ENCODE measurements at regions not wholly inside any gene's neighbourhood (a gene's known extent, or its start where the extent isn't known, plus 50 kb on each side); places are given as distances from the start of the nearest gene placed in this dataset.

- TF ChIP-seq, protein P1, sequence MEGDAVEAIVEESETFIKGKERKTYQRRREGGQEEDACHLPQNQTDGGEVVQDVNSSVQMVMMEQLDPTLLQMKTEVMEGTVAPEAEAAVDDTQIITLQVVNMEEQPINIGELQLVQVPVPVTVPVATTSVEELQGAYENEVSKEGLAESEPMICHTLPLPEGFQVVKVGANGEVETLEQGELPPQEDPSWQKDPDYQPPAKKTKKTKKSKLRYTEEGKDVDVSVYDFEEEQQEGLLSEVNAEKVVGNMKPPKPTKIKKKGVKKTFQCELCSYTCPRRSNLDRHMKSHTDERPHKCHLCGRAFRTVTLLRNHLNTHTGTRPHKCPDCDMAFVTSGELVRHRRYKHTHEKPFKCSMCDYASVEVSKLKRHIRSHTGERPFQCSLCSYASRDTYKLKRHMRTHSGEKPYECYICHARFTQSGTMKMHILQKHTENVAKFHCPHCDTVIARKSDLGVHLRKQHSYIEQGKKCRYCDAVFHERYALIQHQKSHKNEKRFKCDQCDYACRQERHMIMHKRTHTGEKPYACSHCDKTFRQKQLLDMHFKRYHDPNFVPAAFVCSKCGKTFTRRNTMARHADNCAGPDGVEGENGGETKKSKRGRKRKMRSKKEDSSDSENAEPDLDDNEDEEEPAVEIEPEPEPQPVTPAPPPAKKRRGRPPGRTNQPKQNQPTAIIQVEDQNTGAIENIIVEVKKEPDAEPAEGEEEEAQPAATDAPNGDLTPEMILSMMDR (IDR thresholded peaks at IDR 0.05; ENCODE audit: low read depth, low read length, missing control alignments): no peak
- H3K4me3 ChIP-seq (ENCODE audit: low read depth, low read length): no peak overlapping the region
- no peak for DNase-seq (ENCODE audit: low read depth)
Observed at GRCh38 chr4:114163051-114163450, 183.6 kb upstream of the ARSJ start.

- TF ChIP-seq, protein P1 (IDR thresholded peaks at IDR 0.05; ENCODE audit: low read depth, low read length, missing control alignments): no peak
- no peak overlapping the region for H3K4me3 ChIP-seq (ENCODE audit: low read depth, low read length)
- no peak for DNase-seq (ENCODE audit: low read depth)
Observed at GRCh38 chr4:114173968-114174367, 194.5 kb upstream of the ARSJ start.

- H3K4me3 ChIP-seq (ENCODE audit: low read depth, low read length): no peak overlapping the region
- no peak for DNase-seq (ENCODE audit: low read depth)
- TF ChIP-seq, protein P1 (IDR thresholded peaks at IDR 0.05; ENCODE audit: low read depth, low read length, missing control alignments): no peak
Observed at GRCh38 chr4:114177628-114178027, 198.2 kb upstream of the ARSJ start.

DNA sequence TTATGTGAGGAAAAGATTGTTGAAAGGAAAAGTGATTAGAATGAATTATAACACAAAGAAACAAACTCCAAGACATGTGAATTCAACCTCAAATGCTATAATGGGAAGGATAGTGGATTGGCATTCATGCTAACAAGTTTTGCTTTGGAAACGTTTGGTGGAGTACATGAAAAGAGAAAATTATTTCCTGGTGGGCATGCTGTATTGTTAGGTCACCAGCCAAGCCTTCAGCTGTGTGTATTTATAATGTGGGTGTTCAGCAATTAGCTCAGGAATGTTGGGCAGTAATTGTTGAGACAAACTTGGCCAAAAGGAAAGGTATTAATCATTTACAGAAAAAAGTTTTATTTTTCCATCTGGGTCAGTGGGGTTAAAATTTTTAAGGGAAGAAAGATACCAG is 198.9 kb upstream of the ARSJ start:
- TF ChIP-seq, protein P1 (IDR thresholded peaks at IDR 0.05; ENCODE audit: low read depth, low read length, missing control alignments): no peak
- no peak for DNase-seq (ENCODE audit: low read depth)
- H3K4me3 ChIP-seq (ENCODE audit: low read depth, low read length): no peak overlapping the region

DNA sequence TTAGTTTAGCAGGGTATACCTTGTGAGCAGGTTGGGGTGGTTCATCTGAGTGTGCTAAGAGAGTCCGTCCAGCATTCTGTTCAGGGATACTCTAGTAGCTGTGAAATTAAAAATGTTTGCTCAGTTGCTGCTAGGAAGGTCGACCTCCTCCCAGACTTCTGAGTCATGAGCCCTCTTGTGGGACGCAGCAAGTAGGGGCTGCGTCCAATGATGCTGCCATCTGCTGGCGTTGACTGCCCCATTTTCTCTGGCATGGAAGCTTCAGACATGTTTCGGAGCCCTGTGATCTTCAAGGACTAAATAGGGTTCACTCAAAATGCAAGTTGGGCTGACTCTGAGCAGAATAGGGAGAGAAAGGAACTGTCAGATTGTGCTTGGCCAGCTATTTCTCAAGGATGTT is 201.0 kb upstream of the ARSJ start:
- no peak overlapping the region for H3K4me3 ChIP-seq (ENCODE audit: low read depth, low read length)
- peak; percentile 5 for DNase-seq (ENCODE audit: low read depth)

DNA sequence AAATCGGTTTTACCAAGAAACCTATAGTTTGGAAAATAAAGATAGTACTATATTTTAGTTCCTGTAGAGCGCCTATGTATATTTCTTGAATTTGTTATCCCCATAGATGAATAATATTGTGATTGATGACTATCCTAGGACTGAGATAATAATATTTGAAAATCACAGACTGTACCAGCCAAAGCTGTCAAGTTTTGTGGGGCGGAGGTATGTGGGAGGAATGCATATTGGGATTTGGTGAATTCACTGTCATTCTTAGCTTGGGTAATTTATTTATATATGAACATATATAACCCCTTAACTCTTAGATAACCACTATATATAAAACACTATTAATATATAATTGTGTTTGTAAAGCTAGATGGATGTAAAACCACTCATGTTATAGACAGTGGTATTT is 205.5 kb upstream of the ARSJ start:
- TF ChIP-seq, protein P1 (IDR thresholded peaks at IDR 0.05; ENCODE audit: low read depth, low read length, missing control alignments): no peak
- no peak for DNase-seq (ENCODE audit: low read depth)
- no peak overlapping the region for H3K4me3 ChIP-seq (ENCODE audit: low read depth, low read length)

More for the DNA sequence above, 201.0 kb upstream of the ARSJ start:
- TF ChIP-seq, protein P1 (IDR thresholded peaks at IDR 0.05; ENCODE audit: low read depth, low read length, missing control alignments): peak; percentile 55

GRCh38 chr4:114187592-114187991 is 208.1 kb upstream of the ARSJ start:
- TF ChIP-seq, protein P1 (IDR thresholded peaks at IDR 0.05; ENCODE audit: low read depth, low read length, missing control alignments): no peak
- H3K4me3 ChIP-seq (ENCODE audit: low read depth, low read length): no peak overlapping the region
- DNase-seq (ENCODE audit: low read depth): no peak
